Pons (tissue), 1 donor: ENCODE measurements at regions not wholly inside any gene's neighbourhood (a gene's known extent, or its start where the extent isn't known, plus 50 kb on each side); places are given as distances from the start of the nearest gene placed in this dataset.
"Not testable (repeated sequence)": the region's sequence is repeated elsewhere in the genome, so short reads cannot be mapped to it uniquely, and the experiment has no call there.

Source experiments
- DNase-seq: peaks from one replicate; pipeline ENCODE4 v3.0.0-alpha.2; 2016; ENCODE audit warnings: low spot score

GRCh38 chr12:58069268-58069963, 128.0 kb downstream of the ATP23 start:
- DNase-seq: no peak

GRCh38 chr12:58071994-58072393, 130.6 kb downstream of the ATP23 start:
- DNase-seq: no peak

GRCh38 chr12:58074259-58074658, 132.9 kb downstream of the ATP23 start:
- DNase-seq: no peak

- no peak for DNase-seq
Measured at GRCh38 chr12:58079806-58080205, 138.4 kb downstream of the ATP23 start.

GRCh38 chr12:58081488-58081887, 140.1 kb downstream of the ATP23 start:
- DNase-seq: no peak

GRCh38 chr12:58082996-58083395, 141.6 kb downstream of the ATP23 start:
- no peak for DNase-seq

GRCh38 chr12:58086006-58086405, 144.6 kb downstream of the ATP23 start:
- no peak for DNase-seq

GRCh38 chr12:58086930-58087329, 145.6 kb downstream of the ATP23 start:
- DNase-seq: no peak

- DNase-seq: no peak
Measured at GRCh38 chr12:58087423-58088127, 146.2 kb downstream of the ATP23 start.

- no peak for DNase-seq
Measured at GRCh38 chr12:58089588-58089987, 148.2 kb downstream of the ATP23 start.

- DNase-seq: no peak
Measured at GRCh38 chr12:58090685-58091084, 149.3 kb downstream of the ATP23 start.

GRCh38 chr12:58095002-58095401, 153.6 kb downstream of the ATP23 start:
- DNase-seq: no peak

- DNase-seq: no peak
Measured at GRCh38 chr12:58097741-58098140, 156.4 kb downstream of the ATP23 start.

GRCh38 chr12:58099476-58099875, 158.1 kb downstream of the ATP23 start:
- no peak for DNase-seq

GRCh38 chr12:58104351-58104755, 163.0 kb downstream of the ATP23 start:
- no peak for DNase-seq

GRCh38 chr12:58105225-58106119, 164.1 kb downstream of the ATP23 start:
- DNase-seq: no peak

- peak; percentile 64 for DNase-seq
Measured at GRCh38 chr12:58106195-58106594, 164.8 kb downstream of the ATP23 start.

GRCh38 chr12:58117201-58117600, 175.8 kb downstream of the ATP23 start:
- no peak for DNase-seq

GRCh38 chr12:58117667-58118066, 176.3 kb downstream of the ATP23 start:
- no peak for DNase-seq

GRCh38 chr12:58125761-58126160, 184.4 kb downstream of the ATP23 start:
- not testable (repeated sequence) for DNase-seq

- DNase-seq: no peak
Measured at GRCh38 chr12:58131986-58132755, 190.8 kb downstream of the ATP23 start.

GRCh38 chr12:58138424-58138823, 197.1 kb downstream of the ATP23 start:
- DNase-seq: no peak
